Type B pancreatic cell (in vitro differentiated cells): ENCODE measurements at regions not wholly inside any gene's neighbourhood (a gene's known extent, or its start where the extent isn't known, plus 50 kb on each side); places are given as distances from the start of the nearest gene placed in this dataset.

Experiments used
- DNase-seq: peaks from one replicate; pipeline ENCODE4 v3.0.0; 2021; ENCODE audit warnings: mixed read lengths; ENCODE audit not compliant: unreplicated experiment; ENCODE audit errors: extremely low spot score
- H3K27ac Mint-ChIP-seq: 2 replicates; pipeline ENCODE4 v1.8.0; 2021; ENCODE audit warnings: mild to moderate bottlenecking, mixed read lengths
- H3K27me3 Mint-ChIP-seq: 2 replicates; pipeline ENCODE4 v1.8.0; 2021; ENCODE audit warnings: mixed read lengths
- H3K36me3 Mint-ChIP-seq: 2 replicates; pipeline ENCODE4 v1.8.0; 2021; ENCODE audit warnings: mixed read lengths
- H3K4me1 Mint-ChIP-seq: one replicate; pipeline ENCODE4 v1.8.0; 2021; ENCODE audit warnings: mixed read lengths; ENCODE audit not compliant: unreplicated experiment
- H3K4me3 Mint-ChIP-seq: 2 replicates; pipeline ENCODE4 v1.8.0; 2021; ENCODE audit warnings: mild to moderate bottlenecking, mixed read lengths
- H3K9me3 Mint-ChIP-seq: 2 replicates; pipeline ENCODE4 v1.8.0; 2021; ENCODE audit warnings: mixed read lengths
- CTCF ChIP-seq: fragments of 200-600 bp; sonication (generic); conservative IDR thresholded peaks from 2 replicates; pipeline ENCODE4 v1.5.0; 2021; ENCODE audit warnings: antibody characterized with exemption, mild to moderate bottlenecking

- Mint-ChIP-seq H3K4me3 (no peak overlapping the region), H3K27ac (no peak overlapping the region), H3K9me3 (peaks cover 3% of the 10 kb centered on the region), H3K27me3 (no peaks in the 10 kb centered on the region), H3K36me3 (no peaks in the 10 kb centered on the region), H3K4me1 (no peaks in the 10 kb centered on the region)
- TF ChIP-seq CTCF = no peak
- no peak for DNase-seq
Observed at GRCh38 chr21:14903172-14903865, 161.5 kb downstream of the NRIP1 start.

GRCh38 chr21:14901482-14901958, 163.3 kb downstream of the NRIP1 start:
- Mint-ChIP-seq H3K9me3 (peaks cover 3% of the 10 kb centered on the region), H3K4me3 (no peak overlapping the region), H3K27ac (no peak overlapping the region), H3K36me3 (no peaks in the 10 kb centered on the region), H3K4me1 (no peaks in the 10 kb centered on the region), H3K27me3 (no peaks in the 10 kb centered on the region)
- DNase-seq = no peak
- no peak for TF ChIP-seq CTCF

GRCh38 chr21:14900611-14901010, 164.2 kb downstream of the NRIP1 start:
- Mint-ChIP-seq H3K9me3 (peaks cover 3% of the 10 kb centered on the region), H3K4me1 (no peaks in the 10 kb centered on the region), H3K4me3 (no peak overlapping the region), H3K27me3 (no peaks in the 10 kb centered on the region), H3K27ac (no peak overlapping the region), H3K36me3 (no peaks in the 10 kb centered on the region)
- no peak for TF ChIP-seq CTCF
- DNase-seq = no peak

- TF ChIP-seq CTCF = no peak
- H3K27ac Mint-ChIP-seq = no peak overlapping the region
- DNase-seq = no peak
- H3K4me1 Mint-ChIP-seq = no peaks in the 10 kb centered on the region
- peaks cover 3% of the 10 kb centered on the region for H3K9me3 Mint-ChIP-seq
- H3K27me3 Mint-ChIP-seq = no peaks in the 10 kb centered on the region
- no peak overlapping the region for H3K4me3 Mint-ChIP-seq
- no peaks in the 10 kb centered on the region for H3K36me3 Mint-ChIP-seq
Observed at GRCh38 chr21:14900058-14900457, 164.7 kb downstream of the NRIP1 start.

GRCh38 chr21:14895792-14896191, 169.0 kb downstream of the NRIP1 start:
- H3K27ac Mint-ChIP-seq = no peak overlapping the region
- H3K36me3 Mint-ChIP-seq = no peaks in the 10 kb centered on the region
- no peaks in the 10 kb centered on the region for H3K4me1 Mint-ChIP-seq
- DNase-seq = no peak
- TF ChIP-seq CTCF = no peak
- H3K9me3 Mint-ChIP-seq = no peaks in the 10 kb centered on the region
- H3K4me3 Mint-ChIP-seq = no peak overlapping the region
- no peaks in the 10 kb centered on the region for H3K27me3 Mint-ChIP-seq
